ENCODE measurements at regions not wholly inside any gene's neighbourhood (a gene's known extent, or its start where the extent isn't known, plus 50 kb on each side); places are given as distances from the start of the nearest gene placed in this dataset.

DNA sequence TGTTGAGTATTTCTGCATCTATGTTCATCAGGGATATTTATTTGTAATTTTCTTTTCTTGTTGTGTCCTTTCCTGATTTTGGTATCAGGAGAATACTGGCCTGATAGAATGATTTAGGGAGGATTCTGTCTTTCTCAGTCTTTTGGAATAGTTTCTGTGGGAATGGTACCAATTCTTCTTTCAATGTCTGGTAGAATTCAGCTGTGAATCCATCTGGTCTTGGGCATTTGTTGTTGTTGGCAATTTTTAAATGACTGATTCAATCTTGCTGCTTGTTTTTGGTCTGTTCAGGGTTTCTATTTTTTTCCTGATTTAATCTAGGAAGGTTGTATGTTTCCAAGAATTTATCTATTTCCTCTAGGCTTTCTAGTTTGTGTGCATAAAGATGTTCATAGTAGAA, 170.9 kb upstream of the PDE3A start:
- DNase-seq (ENCODE audit: extremely low read depth, low read depth), result no peak
- no peak overlapping the region for H3K4me3 ChIP-seq (replicated peaks; ENCODE audit: low read depth, low read length)
- TF ChIP-seq, protein P1, sequence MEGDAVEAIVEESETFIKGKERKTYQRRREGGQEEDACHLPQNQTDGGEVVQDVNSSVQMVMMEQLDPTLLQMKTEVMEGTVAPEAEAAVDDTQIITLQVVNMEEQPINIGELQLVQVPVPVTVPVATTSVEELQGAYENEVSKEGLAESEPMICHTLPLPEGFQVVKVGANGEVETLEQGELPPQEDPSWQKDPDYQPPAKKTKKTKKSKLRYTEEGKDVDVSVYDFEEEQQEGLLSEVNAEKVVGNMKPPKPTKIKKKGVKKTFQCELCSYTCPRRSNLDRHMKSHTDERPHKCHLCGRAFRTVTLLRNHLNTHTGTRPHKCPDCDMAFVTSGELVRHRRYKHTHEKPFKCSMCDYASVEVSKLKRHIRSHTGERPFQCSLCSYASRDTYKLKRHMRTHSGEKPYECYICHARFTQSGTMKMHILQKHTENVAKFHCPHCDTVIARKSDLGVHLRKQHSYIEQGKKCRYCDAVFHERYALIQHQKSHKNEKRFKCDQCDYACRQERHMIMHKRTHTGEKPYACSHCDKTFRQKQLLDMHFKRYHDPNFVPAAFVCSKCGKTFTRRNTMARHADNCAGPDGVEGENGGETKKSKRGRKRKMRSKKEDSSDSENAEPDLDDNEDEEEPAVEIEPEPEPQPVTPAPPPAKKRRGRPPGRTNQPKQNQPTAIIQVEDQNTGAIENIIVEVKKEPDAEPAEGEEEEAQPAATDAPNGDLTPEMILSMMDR (IDR thresholded peaks at IDR 0.05; ENCODE audit: low read depth, low read length, missing control alignments), result no peak

DNA sequence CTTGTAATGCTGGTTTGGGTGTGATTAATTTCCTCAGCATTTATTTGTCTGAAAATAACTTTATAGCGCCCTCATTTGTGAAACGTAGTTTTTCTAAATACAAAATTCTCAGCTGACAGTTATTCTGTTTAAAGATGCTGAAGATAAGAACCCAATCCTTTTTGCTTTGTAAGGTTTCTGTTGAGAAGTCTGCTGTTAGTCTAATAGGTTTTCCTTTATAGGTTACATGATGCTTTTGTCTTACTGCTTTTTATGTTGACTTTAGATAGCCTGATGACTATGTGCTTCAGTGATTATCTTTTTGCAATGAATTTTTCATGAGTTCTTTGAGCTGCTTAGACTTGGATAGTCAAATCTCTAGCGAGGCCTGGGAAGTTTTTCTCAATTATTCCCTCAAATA, 168.6 kb upstream of the PDE3A start:
- H3K4me3 ChIP-seq (replicated peaks; ENCODE audit: low read depth, low read length), result no peak overlapping the region
- DNase-seq (ENCODE audit: extremely low read depth, low read depth), result no peak
- TF ChIP-seq, protein P1 (IDR thresholded peaks at IDR 0.05; ENCODE audit: low read depth, low read length, missing control alignments), result no peak

DNA sequence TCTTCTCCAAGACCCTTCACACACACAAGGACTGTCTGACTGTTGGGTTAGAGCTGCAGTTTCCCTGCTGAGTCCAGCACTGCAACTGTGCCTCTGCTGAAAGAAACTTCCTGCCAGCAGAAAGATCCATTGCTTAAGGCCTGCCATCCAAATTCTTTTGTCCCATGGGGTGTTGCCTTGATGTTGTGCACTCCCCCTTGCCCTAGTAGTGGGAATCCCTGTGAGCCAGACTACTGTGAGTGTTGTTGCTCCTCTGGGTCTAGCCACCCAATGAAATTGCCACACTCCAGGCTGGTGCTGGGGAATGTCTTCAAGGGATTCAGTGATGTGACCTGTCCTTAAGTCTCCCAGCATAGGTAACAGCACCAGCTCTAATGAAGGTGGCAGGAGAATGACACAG, 166.6 kb upstream of the PDE3A start:
- DNase-seq (ENCODE audit: extremely low read depth, low read depth), result no peak
- TF ChIP-seq, protein P1 (IDR thresholded peaks at IDR 0.05; ENCODE audit: low read depth, low read length, missing control alignments), result no peak
- no peak overlapping the region for H3K4me3 ChIP-seq (replicated peaks; ENCODE audit: low read depth, low read length)

DNA sequence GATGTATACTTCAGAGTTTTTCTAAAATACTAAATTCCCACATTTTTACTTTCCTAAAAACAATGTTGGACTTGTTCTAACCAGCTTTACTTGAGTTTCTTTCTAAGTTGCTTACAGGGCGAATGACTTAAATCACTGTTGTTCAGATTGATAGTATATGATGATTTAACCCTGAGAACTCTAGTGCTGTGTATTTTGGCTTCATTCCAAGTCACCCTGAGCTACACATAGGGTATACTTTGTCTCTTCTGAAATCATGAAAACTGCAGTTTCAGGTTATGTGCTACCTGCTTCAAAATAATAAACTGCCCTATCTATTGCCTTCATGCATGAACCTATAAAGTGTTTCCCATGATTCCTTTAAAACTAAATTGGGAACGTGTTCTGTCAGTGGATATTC, 162.5 kb upstream of the PDE3A start:
- TF ChIP-seq, protein P1 (IDR thresholded peaks at IDR 0.05; ENCODE audit: low read depth, low read length, missing control alignments), result no peak
- H3K4me3 ChIP-seq (replicated peaks; ENCODE audit: low read depth, low read length), result no peak overlapping the region
- no peak for DNase-seq (ENCODE audit: extremely low read depth, low read depth)

DNA sequence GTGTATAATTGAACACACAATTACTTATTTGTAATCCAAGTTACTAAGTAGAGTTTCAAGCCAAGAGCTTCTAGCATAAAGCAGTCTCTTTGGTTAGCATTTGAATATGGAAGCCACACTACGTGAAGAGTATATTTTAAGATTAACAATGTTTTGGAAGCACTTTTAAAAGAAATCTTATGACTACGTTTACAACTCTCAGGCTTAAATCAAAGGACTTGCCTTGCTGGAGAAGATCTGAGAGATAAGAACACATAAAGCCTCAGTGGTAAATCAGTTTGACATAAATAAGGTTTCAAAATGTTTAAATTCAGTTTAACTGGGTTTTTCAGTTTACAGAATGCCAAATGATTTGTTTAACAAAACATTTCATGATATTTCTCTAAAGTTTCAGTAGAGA, 161.9 kb upstream of the PDE3A start:
- TF ChIP-seq, protein P1 (IDR thresholded peaks at IDR 0.05; ENCODE audit: low read depth, low read length, missing control alignments), result no peak
- H3K4me3 ChIP-seq (replicated peaks; ENCODE audit: low read depth, low read length), result no peak overlapping the region
- no peak for DNase-seq (ENCODE audit: extremely low read depth, low read depth)

DNA sequence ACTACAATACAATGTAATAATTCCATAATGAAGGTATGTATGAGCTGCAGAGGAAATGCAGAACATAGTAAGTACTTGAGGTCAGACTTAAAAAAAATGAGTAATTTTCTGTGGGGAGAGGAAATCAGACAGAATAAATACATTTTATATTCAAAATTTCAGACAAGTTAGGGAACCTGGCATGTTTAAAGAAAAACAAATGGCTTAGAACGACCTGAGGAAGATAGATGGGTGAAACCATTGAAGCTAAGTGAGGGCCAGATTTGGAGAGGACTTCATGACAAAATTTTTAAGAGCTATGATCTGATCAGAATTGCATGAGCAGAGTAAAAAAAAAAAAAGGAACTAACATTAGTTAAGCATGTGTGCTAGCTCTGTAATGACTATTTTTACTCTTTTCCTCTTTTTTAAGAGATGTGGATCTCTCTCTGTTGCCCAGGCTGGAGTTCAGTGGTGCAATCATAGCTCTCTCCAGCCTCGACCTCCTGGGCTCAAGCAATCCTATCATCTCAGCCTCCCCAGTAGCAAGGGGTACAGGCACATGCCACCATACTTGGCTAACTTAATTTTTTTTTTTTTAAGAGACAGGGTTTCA, 157.6 kb upstream of the PDE3A start:
- no peak for DNase-seq (ENCODE audit: extremely low read depth, low read depth)
- H3K4me3 ChIP-seq (replicated peaks; ENCODE audit: low read depth, low read length), result no peak overlapping the region
- TF ChIP-seq, protein P1 (IDR thresholded peaks at IDR 0.05; ENCODE audit: low read depth, low read length, missing control alignments), result no peak

DNA sequence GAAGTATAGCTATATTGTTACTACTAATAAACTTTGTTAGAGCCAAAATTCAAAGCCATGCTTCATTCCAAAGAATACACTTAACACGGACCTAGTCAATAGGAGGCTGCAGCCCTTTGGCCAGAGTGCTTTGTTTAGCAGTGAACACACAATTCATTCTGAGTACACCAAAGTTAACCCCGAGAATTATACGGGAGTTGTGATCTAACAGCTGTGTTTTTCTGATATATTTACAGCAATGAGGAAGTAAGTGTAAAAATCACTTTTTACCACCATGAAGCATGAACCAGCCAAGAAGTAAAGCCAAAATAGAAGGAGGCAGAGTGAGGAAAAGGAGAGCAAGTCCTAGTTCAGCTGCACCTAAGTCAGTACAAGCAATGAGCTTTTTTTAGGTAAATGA, 156.8 kb upstream of the PDE3A start:
- no peak overlapping the region for H3K4me3 ChIP-seq (replicated peaks; ENCODE audit: low read depth, low read length)
- no peak for DNase-seq (ENCODE audit: extremely low read depth, low read depth)
- TF ChIP-seq, protein P1 (IDR thresholded peaks at IDR 0.05; ENCODE audit: low read depth, low read length, missing control alignments), result no peak

All from HFF-Myc (cell line).